ENCODE measurements at regions not wholly inside any gene's neighbourhood (a gene's known extent, or its start where the extent isn't known, plus 50 kb on each side); places are given as distances from the start of the nearest gene placed in this dataset.
"Not testable (repeated sequence)": the region's sequence is repeated elsewhere in the genome, so short reads cannot be mapped to it uniquely, and the experiment has no call there.

- no peak for ATAC-seq
- H3K36me3 Mint-ChIP-seq (ENCODE audit: low read depth), result no peaks in the 10 kb centered on the region
- CTCF ChIA-PET, result no interaction called here
- no peaks in the 10 kb centered on the region for H3K9me3 Mint-ChIP-seq (ENCODE audit: insufficient read depth)
- H3K27ac Mint-ChIP-seq, result no peak overlapping the region
- DNase-seq, result no peak
- H3K4me3 Mint-ChIP-seq, result no peak overlapping the region
- POLR2A ChIA-PET, result no interaction called here
- H3K4me1 Mint-ChIP-seq (ENCODE audit: low read depth), result no peaks in the 10 kb centered on the region
- H3K27me3 Mint-ChIP-seq (ENCODE audit: low read depth), result no peaks in the 10 kb centered on the region
Measured at GRCh38 chr5:167057665-167058064, 1233.8 kb upstream of the WWC1 start.

DNA sequence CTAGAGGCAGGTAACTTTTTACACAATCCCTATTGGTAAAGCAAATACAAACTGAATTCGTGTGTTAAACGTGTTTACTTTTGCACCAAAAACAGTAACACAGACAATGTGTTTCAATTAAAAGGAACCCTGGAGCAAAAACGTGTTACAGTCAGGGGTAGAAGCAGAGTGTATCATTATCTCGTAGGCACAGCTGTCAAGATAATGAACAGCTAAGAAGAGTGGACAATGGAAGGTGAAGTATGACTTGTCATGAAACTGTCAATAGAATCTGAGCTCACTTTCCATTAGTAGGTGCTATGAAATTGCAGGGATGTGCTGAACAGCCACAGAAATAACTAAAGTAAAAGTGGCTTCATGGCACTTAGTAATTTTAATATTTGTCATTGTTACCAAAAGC lies 1229.8 kb upstream of the WWC1 start:
- H3K4me1 Mint-ChIP-seq (ENCODE audit: low read depth), result no peaks in the 10 kb centered on the region
- no peaks in the 10 kb centered on the region for H3K27me3 Mint-ChIP-seq (ENCODE audit: low read depth)
- ATAC-seq (no peak), DNase-seq (no peak)
- ChIA-PET CTCF (no interaction called here), POLR2A (no interaction called here)
- H3K4me3 Mint-ChIP-seq, result no peak overlapping the region
- no peak overlapping the region for H3K27ac Mint-ChIP-seq
- no peaks in the 10 kb centered on the region for H3K36me3 Mint-ChIP-seq (ENCODE audit: low read depth)
- H3K9me3 Mint-ChIP-seq (ENCODE audit: insufficient read depth), result no peaks in the 10 kb centered on the region

DNA sequence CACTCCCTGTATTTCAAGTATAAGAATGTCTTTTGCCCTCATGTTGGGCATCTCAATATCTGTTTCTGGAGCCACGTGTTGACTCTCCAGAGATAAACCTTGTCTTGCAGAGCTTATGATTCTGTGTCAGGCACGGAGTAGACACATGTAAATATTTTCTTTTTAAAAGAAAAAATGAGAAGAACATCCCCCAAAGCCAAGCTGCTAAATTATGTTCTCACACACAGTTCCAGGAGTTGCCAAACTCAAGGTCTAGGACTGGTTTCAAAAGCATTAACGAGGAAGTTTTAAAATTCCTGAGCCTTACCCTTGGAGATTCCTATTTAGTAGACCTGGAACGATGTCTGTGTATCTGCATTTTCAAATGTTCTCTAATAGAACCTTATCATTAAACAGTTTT lies 1228.3 kb upstream of the WWC1 start:
- Mint-ChIP-seq H3K9me3 (ENCODE audit: insufficient read depth) (no peaks in the 10 kb centered on the region), H3K27me3 (ENCODE audit: low read depth) (no peaks in the 10 kb centered on the region), H3K4me1 (ENCODE audit: low read depth) (no peaks in the 10 kb centered on the region), H3K4me3 (no peak overlapping the region), H3K27ac (no peak overlapping the region), H3K36me3 (ENCODE audit: low read depth) (no peaks in the 10 kb centered on the region)
- ATAC-seq (no peak), DNase-seq (no peak)
- POLR2A ChIA-PET, result no interaction called here
- CTCF ChIA-PET, result no interaction called here

DNA sequence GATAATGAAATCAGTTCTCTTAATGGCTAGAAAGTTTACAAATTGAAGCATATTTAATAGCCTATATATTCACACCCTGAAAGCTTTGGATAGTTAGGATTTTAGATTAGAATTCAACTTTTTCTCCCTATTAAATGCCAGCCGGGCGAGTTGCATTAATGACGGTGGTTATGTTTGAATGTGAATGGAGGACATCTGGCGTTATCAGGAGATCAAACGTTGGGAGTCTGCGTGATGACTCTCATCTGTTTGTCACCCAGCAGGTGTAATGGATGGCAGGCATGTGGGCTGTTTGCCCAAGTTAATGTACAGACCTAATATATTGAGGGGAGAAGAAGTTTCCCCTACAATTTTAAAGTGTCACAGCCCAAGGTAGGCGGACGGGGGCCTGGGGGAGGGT lies 1227.7 kb upstream of the WWC1 start:
- ChIA-PET POLR2A (no interaction called here), CTCF (no interaction called here)
- ATAC-seq, result no peak

DNA sequence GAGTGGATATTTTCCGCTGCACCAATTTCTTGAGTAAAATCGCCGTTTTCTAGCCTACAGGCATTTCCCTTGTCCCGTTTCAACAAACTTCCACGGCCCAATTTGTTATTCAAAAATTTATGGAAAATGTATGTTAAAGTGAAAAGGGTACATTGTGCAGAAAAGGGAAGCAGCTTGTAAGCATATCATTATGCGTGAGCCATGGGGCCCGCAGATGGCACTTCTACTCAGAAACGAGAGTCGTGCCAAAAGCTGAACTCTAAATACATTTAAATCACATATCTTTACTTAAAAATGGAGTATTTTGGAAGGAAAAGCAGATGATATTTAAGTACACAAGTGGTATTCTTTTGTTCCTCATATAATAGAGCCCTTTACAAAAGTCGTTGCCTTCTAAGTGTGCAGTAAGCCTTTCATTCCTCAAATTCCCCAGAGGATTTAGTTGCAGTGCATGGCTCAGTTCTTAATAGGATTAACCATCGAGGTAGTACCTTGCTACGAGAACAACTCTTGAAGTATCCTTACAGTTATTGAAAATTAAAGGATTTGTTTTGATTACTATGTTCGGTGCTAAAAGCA lies 1227.2 kb upstream of the WWC1 start:
- Mint-ChIP-seq H3K36me3 (ENCODE audit: low read depth) (no peaks in the 10 kb centered on the region), H3K27ac (no peak overlapping the region), H3K27me3 (ENCODE audit: low read depth) (no peaks in the 10 kb centered on the region), H3K9me3 (ENCODE audit: insufficient read depth) (peaks cover 2% of the 10 kb centered on the region), H3K4me3 (no peak overlapping the region), H3K4me1 (ENCODE audit: low read depth) (no peaks in the 10 kb centered on the region)
- no peak for ATAC-seq
- POLR2A ChIA-PET, result no interaction called here
- CTCF ChIA-PET, result no interaction called here
- DNase-seq, result no peak

More for the DNA sequence above, 1227.7 kb upstream of the WWC1 start:
- no peak overlapping the region for H3K27ac Mint-ChIP-seq
- H3K27me3 Mint-ChIP-seq (ENCODE audit: low read depth), result no peaks in the 10 kb centered on the region
- no peaks in the 10 kb centered on the region for H3K9me3 Mint-ChIP-seq (ENCODE audit: insufficient read depth)
- no peak overlapping the region for H3K4me3 Mint-ChIP-seq
- no peaks in the 10 kb centered on the region for H3K4me1 Mint-ChIP-seq (ENCODE audit: low read depth)
- no peak for DNase-seq
- H3K36me3 Mint-ChIP-seq (ENCODE audit: low read depth), result no peaks in the 10 kb centered on the region

DNA sequence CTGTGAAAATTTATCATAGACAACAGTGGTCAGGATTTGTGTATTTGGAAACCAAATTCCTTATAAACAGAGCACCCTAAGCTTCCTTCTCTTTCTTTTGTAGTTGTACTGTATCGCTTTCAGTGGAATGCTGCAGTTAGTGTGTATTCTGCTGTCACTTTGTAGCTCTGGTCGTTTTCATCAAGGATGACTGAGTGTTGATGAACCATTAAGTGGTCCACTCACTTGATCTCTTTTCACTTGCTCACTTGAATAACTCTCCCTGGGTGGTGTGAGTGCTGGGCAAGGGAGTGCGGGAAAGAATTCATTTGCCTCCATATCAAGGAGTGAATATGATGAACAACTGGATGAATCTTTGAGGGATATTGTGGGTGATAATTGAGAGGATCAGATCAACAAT lies 1225.7 kb upstream of the WWC1 start:
- ChIA-PET CTCF (no interaction called here), POLR2A (no interaction called here)
- DNase-seq (no peak), ATAC-seq (no peak)
- H3K27me3 Mint-ChIP-seq (ENCODE audit: low read depth), result no peaks in the 10 kb centered on the region
- H3K4me1 Mint-ChIP-seq (ENCODE audit: low read depth), result no peaks in the 10 kb centered on the region
- no peaks in the 10 kb centered on the region for H3K36me3 Mint-ChIP-seq (ENCODE audit: low read depth)
- H3K9me3 Mint-ChIP-seq (ENCODE audit: insufficient read depth), result peaks cover 3% of the 10 kb centered on the region
- H3K27ac Mint-ChIP-seq, result no peak overlapping the region
- no peak overlapping the region for H3K4me3 Mint-ChIP-seq

- Mint-ChIP-seq H3K27me3 (ENCODE audit: low read depth) (no peaks in the 10 kb centered on the region), H3K27ac (no peak overlapping the region), H3K36me3 (ENCODE audit: low read depth) (no peaks in the 10 kb centered on the region), H3K4me3 (no peak overlapping the region), H3K9me3 (ENCODE audit: insufficient read depth) (peaks cover 12% of the 10 kb centered on the region), H3K4me1 (ENCODE audit: low read depth) (no peaks in the 10 kb centered on the region)
- CTCF ChIA-PET, result no interaction called here
- POLR2A ChIA-PET, result no interaction called here
- DNase-seq (no peak), ATAC-seq (no peak)
Measured at GRCh38 chr5:167071981-167072610, 1219.3 kb upstream of the WWC1 start.

DNA sequence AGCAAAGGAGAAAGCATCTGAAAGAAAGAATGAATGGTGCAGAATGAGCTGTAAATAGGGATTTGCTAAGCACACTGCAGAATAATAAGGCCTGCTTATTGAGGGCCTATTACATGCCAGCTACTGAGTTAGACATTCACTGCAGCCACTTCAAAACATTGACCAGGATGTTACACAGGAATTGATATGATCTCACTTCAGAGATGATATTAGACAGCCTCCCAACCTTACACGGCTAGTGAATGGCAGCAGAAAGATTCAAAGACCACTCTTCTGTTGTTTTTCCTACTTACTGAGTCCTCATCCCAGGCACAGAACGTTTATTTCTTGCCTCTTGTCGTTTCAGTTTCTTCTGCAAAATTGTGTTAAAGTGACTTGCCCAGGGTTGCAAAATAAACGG lies 1209.9 kb upstream of the WWC1 start:
- no peaks in the 10 kb centered on the region for H3K4me1 Mint-ChIP-seq (ENCODE audit: low read depth)
- ATAC-seq, result no peak
- no peak overlapping the region for H3K27ac Mint-ChIP-seq
- H3K4me3 Mint-ChIP-seq, result no peak overlapping the region
- no peaks in the 10 kb centered on the region for H3K36me3 Mint-ChIP-seq (ENCODE audit: low read depth)
- no peaks in the 10 kb centered on the region for H3K27me3 Mint-ChIP-seq (ENCODE audit: low read depth)
- no peaks in the 10 kb centered on the region for H3K9me3 Mint-ChIP-seq (ENCODE audit: insufficient read depth)
- CTCF ChIA-PET, result no interaction called here
- POLR2A ChIA-PET, result no interaction called here
- DNase-seq, result no peak

DNA sequence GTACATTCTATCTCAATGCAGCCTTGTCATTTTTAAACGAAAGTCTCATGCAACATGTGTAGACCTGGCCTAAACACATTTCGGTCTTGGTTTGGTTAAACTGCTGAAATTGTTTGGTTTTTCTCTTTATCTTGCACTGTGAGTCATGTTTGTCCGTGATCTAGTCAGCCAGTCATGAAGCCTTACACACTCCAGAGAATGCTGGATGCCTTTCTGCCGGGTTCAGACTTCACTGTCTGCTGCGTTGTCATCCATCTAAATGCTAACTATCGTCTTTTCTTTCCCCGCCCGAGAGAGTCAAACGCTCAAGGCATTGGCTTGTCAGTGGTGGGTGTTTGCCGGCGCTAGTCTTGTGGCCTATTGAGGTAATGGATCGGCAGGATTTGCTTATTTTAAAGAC lies 1194.6 kb upstream of the WWC1 start:
- no peaks in the 10 kb centered on the region for H3K9me3 Mint-ChIP-seq (ENCODE audit: insufficient read depth)
- H3K36me3 Mint-ChIP-seq (ENCODE audit: low read depth), result no peaks in the 10 kb centered on the region
- no peak overlapping the region for H3K27ac Mint-ChIP-seq
- H3K4me1 Mint-ChIP-seq (ENCODE audit: low read depth), result no peaks in the 10 kb centered on the region
- ATAC-seq (no peak), DNase-seq (no peak)
- no peak overlapping the region for H3K4me3 Mint-ChIP-seq
- CTCF ChIA-PET, result no interaction called here
- POLR2A ChIA-PET, result no interaction called here
- H3K27me3 Mint-ChIP-seq (ENCODE audit: low read depth), result no peaks in the 10 kb centered on the region

DNA sequence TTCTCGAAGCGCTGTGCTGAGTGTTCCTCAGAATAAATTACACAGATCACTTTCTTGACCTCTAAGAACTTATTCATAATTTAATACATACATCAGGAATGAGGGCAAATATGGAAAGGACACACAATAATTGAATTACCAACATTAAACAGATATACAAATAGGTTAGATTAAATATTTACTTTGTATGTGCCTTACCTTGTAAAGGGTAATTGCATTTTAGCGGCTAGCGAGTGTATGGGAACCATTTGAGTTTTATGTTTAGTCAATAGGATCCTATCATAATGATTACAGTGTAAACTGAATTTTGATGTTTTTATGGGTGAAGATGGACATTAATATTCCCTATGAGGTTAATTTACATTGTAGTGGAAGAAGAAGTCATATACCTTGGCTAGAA lies 1187.1 kb upstream of the WWC1 start:
- DNase-seq (no peak), ATAC-seq (no peak)
- Mint-ChIP-seq H3K27me3 (ENCODE audit: low read depth) (no peaks in the 10 kb centered on the region), H3K4me1 (ENCODE audit: low read depth) (no peaks in the 10 kb centered on the region), H3K9me3 (ENCODE audit: insufficient read depth) (peaks cover 5% of the 10 kb centered on the region), H3K36me3 (ENCODE audit: low read depth) (no peaks in the 10 kb centered on the region), H3K4me3 (no peak overlapping the region), H3K27ac (no peak overlapping the region)
- ChIA-PET POLR2A (no interaction called here), CTCF (no interaction called here)

GRCh38 chr5:167105941-167106340 lies 1185.5 kb upstream of the WWC1 start:
- Mint-ChIP-seq H3K27me3 (ENCODE audit: low read depth) (no peaks in the 10 kb centered on the region), H3K9me3 (ENCODE audit: insufficient read depth) (peaks cover 5% of the 10 kb centered on the region), H3K36me3 (ENCODE audit: low read depth) (no peaks in the 10 kb centered on the region), H3K27ac (no peak overlapping the region), H3K4me1 (ENCODE audit: low read depth) (no peaks in the 10 kb centered on the region), H3K4me3 (no peak overlapping the region)
- ChIA-PET CTCF (no interaction called here), POLR2A (no interaction called here)
- no peak for DNase-seq
- ATAC-seq, result no peak

DNA sequence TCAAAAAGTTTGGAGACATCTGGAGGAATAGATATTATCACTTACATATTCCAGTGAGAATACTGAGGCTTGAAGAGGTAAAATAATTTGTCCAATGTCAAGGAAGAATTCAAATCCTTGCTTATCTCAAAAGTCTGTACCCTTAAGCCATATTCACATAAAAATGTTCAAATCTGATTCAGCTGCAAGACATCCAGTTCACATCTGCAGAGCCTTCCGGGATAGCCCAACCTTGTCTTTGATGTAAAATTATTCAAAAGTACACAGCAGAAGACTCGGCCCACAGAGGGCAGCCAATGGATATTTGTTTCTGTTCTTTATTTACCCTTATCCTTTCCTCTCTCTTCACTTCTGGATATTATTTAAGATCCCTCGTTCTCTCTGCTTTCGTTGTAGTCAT lies 1183.8 kb upstream of the WWC1 start:
- ATAC-seq, result no peak
- Mint-ChIP-seq H3K4me1 (ENCODE audit: low read depth) (no peaks in the 10 kb centered on the region), H3K36me3 (ENCODE audit: low read depth) (no peaks in the 10 kb centered on the region), H3K9me3 (ENCODE audit: insufficient read depth) (peaks cover 10% of the 10 kb centered on the region), H3K27me3 (ENCODE audit: low read depth) (no peaks in the 10 kb centered on the region), H3K4me3 (no peak overlapping the region), H3K27ac (no peak overlapping the region)
- no peak for DNase-seq
- ChIA-PET POLR2A (no interaction called here), CTCF (no interaction called here)

GRCh38 chr5:167108266-167108665 lies 1183.2 kb upstream of the WWC1 start:
- H3K27ac Mint-ChIP-seq; H3K27me3 Mint-ChIP-seq (ENCODE audit: low read depth); H3K4me3 Mint-ChIP-seq; CTCF ChIA-PET; ATAC-seq; H3K36me3 Mint-ChIP-seq (ENCODE audit: low read depth); H3K4me1 Mint-ChIP-seq (ENCODE audit: low read depth); DNase-seq; POLR2A ChIA-PET; H3K9me3 Mint-ChIP-seq (ENCODE audit: insufficient read depth): not testable (repeated sequence)

Measured in activated CD8-positive, alpha-beta T cell treated with anti-CD3 and anti-CD28 coated beads, Interleukin-2, amount 10 ng/mL, durations not matched to agents 7 days and 5 days (primary cell).